B cell (primary cell): ENCODE measurements at regions not wholly inside any gene's neighbourhood (a gene's known extent, or its start where the extent isn't known, plus 50 kb on each side); places are given as distances from the start of the nearest gene placed in this dataset.

Source experiments
- EZH2 ChIP-seq: IDR thresholded peaks from 2 replicates; pipeline ENCODE4 v1.6.1; 2012; ENCODE audit warnings: borderline replicate concordance, low read depth, mild to moderate bottlenecking, moderate library complexity, low read length; ENCODE audit not compliant: insufficient read depth, poor library complexity, severe bottlenecking
- TF ChIP-seq, protein P1 (sequence below): fragments of 200-600 bp; IDR thresholded peaks from one replicate; pipeline ENCODE4 v1.8.0; 2022; ENCODE audit warnings: antibody characterized with exemption, mild to moderate bottlenecking

GRCh38 chr17:11109106-11109505 lies 131.9 kb upstream of the SHISA6 start:
- TF ChIP-seq, protein P1, sequence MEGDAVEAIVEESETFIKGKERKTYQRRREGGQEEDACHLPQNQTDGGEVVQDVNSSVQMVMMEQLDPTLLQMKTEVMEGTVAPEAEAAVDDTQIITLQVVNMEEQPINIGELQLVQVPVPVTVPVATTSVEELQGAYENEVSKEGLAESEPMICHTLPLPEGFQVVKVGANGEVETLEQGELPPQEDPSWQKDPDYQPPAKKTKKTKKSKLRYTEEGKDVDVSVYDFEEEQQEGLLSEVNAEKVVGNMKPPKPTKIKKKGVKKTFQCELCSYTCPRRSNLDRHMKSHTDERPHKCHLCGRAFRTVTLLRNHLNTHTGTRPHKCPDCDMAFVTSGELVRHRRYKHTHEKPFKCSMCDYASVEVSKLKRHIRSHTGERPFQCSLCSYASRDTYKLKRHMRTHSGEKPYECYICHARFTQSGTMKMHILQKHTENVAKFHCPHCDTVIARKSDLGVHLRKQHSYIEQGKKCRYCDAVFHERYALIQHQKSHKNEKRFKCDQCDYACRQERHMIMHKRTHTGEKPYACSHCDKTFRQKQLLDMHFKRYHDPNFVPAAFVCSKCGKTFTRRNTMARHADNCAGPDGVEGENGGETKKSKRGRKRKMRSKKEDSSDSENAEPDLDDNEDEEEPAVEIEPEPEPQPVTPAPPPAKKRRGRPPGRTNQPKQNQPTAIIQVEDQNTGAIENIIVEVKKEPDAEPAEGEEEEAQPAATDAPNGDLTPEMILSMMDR, result no peak
- TF ChIP-seq EZH2, result no peak
